ENCODE measurements at regions not wholly inside any gene's neighbourhood (a gene's known extent, or its start where the extent isn't known, plus 50 kb on each side); places are given as distances from the start of the nearest gene placed in this dataset.

DNA sequence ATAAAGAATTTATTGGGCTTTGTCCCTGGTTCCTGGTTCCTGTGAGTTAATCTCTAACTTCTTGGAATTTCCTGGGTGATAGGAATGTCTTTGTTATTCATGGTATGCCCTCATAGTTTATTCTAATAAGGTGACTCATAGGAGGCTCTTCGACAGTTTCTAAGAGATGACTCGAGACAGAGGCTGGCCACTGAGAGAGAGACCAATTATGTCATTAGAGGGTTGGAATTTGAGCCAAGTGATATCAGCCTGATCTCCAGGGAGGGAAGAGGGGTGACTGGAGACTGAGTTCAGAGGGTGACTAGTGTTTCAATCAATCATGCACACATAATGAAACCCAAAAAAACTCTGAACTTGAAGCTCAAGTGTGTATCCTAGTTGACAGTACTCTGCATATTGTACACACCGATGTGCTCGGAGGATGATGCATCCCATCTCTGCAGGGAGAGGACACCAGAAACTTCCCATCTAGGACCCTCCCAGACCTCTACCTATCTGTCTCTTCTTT lies 185.7 kb downstream of the MTCL1 start (continued):
- TF ChIP-seq, protein P1, sequence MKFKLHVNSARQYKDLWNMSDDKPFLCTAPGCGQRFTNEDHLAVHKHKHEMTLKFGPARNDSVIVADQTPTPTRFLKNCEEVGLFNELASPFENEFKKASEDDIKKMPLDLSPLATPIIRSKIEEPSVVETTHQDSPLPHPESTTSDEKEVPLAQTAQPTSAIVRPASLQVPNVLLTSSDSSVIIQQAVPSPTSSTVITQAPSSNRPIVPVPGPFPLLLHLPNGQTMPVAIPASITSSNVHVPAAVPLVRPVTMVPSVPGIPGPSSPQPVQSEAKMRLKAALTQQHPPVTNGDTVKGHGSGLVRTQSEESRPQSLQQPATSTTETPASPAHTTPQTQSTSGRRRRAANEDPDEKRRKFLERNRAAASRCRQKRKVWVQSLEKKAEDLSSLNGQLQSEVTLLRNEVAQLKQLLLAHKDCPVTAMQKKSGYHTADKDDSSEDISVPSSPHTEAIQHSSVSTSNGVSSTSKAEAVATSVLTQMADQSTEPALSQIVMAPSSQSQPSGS (tag by site-specific recombination; IDR thresholded peaks at IDR 0.05; ENCODE audit: low read depth): peak; percentile 84
- TF ChIP-seq ZNF621 (tag by site-specific recombination; IDR thresholded peaks at IDR 0.05): no peak
- TF ChIP-seq ZNF670 (tag by site-specific recombination; IDR thresholded peaks at IDR 0.05; ENCODE audit: low read depth): no peak
- no peak for TF ChIP-seq ZFP3 (tag by site-specific recombination; IDR thresholded peaks at IDR 0.05; ENCODE audit: low read depth)
- TF ChIP-seq ZNF777 (tag by site-specific recombination; IDR thresholded peaks at IDR 0.05; ENCODE audit: borderline replicate concordance): no peak
- no peak for TF ChIP-seq ZBTB7A (tag by site-specific recombination; IDR thresholded peaks at IDR 0.05; ENCODE audit: low read depth)
- peak; percentile 88 for TF ChIP-seq ZNF366 (tag by site-specific recombination; conservative IDR thresholded peaks at IDR 0.05)
- TF ChIP-seq ZNF214 (tag by site-specific recombination; IDR thresholded peaks at IDR 0.05; ENCODE audit: borderline replicate concordance): no peak
- TF ChIP-seq, protein P2, sequence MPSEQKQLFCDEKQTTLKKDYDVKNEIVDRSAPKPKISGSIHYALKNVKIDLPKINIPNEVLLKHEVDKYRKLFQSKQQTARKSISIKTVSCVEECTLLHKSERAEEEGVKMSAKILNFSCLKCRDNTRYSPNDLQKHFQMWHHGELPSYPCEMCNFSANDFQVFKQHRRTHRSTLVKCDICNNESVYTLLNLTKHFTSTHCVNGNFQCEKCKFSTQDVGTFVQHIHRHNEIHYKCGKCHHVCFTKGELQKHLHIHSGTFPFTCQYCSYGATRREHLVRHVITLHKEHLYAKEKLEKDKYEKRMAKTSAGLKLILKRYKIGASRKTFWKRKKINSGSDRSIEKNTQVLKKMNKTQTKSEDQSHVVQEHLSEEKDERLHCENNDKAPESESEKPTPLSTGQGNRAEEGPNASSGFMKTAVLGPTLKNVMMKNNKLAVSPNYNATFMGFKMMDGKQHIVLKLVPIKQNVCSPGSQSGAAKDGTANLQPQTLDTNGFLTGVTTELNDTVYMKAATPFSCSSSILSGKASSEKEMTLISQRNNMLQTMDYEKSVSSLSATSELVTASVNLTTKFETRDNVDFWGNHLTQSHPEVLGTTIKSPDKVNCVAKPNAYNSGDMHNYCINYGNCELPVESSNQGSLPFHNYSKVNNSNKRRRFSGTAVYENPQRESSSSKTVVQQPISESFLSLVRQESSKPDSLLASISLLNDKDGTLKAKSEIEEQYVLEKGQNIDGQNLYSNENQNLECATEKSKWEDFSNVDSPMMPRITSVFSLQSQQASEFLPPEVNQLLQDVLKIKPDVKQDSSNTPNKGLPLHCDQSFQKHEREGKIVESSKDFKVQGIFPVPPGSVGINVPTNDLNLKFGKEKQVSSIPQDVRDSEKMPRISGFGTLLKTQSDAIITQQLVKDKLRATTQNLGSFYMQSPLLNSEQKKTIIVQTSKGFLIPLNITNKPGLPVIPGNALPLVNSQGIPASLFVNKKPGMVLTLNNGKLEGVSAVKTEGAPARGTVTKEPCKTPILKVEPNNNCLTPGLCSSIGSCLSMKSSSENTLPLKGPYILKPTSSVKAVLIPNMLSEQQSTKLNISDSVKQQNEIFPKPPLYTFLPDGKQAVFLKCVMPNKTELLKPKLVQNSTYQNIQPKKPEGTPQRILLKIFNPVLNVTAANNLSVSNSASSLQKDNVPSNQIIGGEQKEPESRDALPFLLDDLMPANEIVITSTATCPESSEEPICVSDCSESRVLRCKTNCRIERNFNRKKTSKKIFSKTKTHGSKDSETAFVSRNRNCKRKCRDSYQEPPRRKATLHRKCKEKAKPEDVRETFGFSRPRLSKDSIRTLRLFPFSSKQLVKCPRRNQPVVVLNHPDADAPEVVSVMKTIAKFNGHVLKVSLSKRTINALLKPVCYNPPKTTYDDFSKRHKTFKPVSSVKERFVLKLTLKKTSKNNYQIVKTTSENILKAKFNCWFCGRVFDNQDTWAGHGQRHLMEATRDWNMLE (tag by site-specific recombination; conservative IDR thresholded peaks at IDR 0.05; ENCODE audit: low read depth): peak; percentile 21; the same call in 1 of the 2 replicates
- TF ChIP-seq ZEB2 (tag by site-specific recombination; IDR thresholded peaks at IDR 0.05): peak; percentile 91
- no peak for TF ChIP-seq ZNF585B (tag by site-specific recombination; IDR thresholded peaks at IDR 0.05)
- TF ChIP-seq ZBTB1 (tag by site-specific recombination; IDR thresholded peaks at IDR 0.05): no peak
- TF ChIP-seq ZNF423 (tag by site-specific recombination; IDR thresholded peaks at IDR 0.05): no peak
- no peak; the same call in 1 of the 2 replicates for TF ChIP-seq ZBTB21 (tag by site-specific recombination; IDR thresholded peaks at IDR 0.05)
- TF ChIP-seq SP7 (tag by site-specific recombination; IDR thresholded peaks at IDR 0.05): peak; percentile 88
- TF ChIP-seq BCL11A (tag by site-specific recombination; IDR thresholded peaks at IDR 0.05; ENCODE audit: low read depth): peak; percentile 86
- no peak for TF ChIP-seq HOXD13 (CRISPR knock-in tag; IDR thresholded peaks at IDR 0.05; ENCODE audit: borderline replicate concordance)
- no peak for TF ChIP-seq ZNF768 (tag by site-specific recombination; IDR thresholded peaks at IDR 0.05)
- TF ChIP-seq WT1 (tag by site-specific recombination; IDR thresholded peaks at IDR 0.05): peak; percentile 67
- TF ChIP-seq FEZF1 (tag by site-specific recombination; IDR thresholded peaks at IDR 0.05): no peak
- peak; percentile 75 for TF ChIP-seq ZNF660 (tag by site-specific recombination; IDR thresholded peaks at IDR 0.05)
- TF ChIP-seq, protein P3, sequence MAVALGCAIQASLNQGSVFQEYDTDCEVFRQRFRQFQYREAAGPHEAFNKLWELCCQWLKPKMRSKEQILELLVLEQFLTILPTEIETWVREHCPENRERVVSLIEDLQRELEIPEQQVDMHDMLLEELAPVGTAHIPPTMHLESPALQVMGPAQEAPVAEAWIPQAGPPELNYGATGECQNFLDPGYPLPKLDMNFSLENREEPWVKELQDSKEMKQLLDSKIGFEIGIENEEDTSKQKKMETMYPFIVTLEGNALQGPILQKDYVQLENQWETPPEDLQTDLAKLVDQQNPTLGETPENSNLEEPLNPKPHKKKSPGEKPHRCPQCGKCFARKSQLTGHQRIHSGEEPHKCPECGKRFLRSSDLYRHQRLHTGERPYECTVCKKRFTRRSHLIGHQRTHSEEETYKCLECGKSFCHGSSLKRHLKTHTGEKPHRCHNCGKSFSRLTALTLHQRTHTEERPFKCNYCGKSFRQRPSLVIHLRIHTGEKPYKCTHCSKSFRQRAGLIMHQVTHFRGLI (tag by site-specific recombination; IDR thresholded peaks at IDR 0.05): peak; percentile 33; the same call in 1 of the 2 replicates
- TF ChIP-seq ZNF558 (tag by site-specific recombination; IDR thresholded peaks at IDR 0.05): peak; percentile 46; the same call in 1 of the 2 replicates
- peak; percentile 49; the same call in 1 of the 2 replicates for TF ChIP-seq ZBTB20 (tag by site-specific recombination; IDR thresholded peaks at IDR 0.05)
- TF ChIP-seq, protein P4, sequence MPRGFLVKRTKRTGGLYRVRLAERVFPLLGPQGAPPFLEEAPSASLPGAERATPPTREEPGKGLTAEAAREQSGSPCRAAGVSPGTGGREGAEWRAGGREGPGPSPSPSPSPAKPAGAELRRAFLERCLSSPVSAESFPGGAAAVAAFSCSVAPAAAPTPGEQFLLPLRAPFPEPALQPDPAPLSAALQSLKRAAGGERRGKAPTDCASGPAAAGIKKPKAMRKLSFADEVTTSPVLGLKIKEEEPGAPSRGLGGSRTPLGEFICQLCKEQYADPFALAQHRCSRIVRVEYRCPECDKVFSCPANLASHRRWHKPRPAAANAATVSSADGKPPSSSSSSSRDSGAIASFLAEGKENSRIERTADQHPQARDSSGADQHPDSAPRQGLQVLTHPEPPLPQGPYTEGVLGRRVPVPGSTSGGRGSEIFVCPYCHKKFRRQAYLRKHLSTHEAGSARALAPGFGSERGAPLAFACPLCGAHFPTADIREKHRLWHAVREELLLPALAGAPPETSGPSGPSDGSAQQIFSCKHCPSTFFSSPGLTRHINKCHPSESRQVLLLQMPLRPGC (tag by site-specific recombination; IDR thresholded peaks at IDR 0.05): peak; percentile 90
- TF ChIP-seq, protein P5, sequence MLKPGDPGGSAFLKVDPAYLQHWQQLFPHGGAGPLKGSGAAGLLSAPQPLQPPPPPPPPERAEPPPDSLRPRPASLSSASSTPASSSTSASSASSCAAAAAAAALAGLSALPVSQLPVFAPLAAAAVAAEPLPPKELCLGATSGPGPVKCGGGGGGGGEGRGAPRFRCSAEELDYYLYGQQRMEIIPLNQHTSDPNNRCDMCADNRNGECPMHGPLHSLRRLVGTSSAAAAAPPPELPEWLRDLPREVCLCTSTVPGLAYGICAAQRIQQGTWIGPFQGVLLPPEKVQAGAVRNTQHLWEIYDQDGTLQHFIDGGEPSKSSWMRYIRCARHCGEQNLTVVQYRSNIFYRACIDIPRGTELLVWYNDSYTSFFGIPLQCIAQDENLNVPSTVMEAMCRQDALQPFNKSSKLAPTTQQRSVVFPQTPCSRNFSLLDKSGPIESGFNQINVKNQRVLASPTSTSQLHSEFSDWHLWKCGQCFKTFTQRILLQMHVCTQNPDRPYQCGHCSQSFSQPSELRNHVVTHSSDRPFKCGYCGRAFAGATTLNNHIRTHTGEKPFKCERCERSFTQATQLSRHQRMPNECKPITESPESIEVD (tag by site-specific recombination; IDR thresholded peaks at IDR 0.05): peak; percentile 43; the same call in 1 of the 2 replicates
